WTC11 (cell line): ENCODE measurements at regions not wholly inside any gene's neighbourhood (a gene's known extent, or its start where the extent isn't known, plus 50 kb on each side); places are given as distances from the start of the nearest gene placed in this dataset.

Experiments used
- ATAC-seq: fragments of 200-7000 bp; cut with Tn5 transposase; 2 replicates; pipeline ENCODE4 v1.10.0; 2021; ENCODE audit warnings: mild to moderate bottlenecking, moderate library complexity
- CTCF ChIA-PET: fragments of 300-600 bp; sonication (Branson Sonifier 250); formaldehyde crosslinking; loops from one replicate; lab custom pipeline; 2021; ENCODE audit warnings: antibody characterized with exemption; lab: Charles Lee
- POLR2A ChIA-PET: fragments of 350-600 bp; sonication (Branson Sonifier 250); formaldehyde crosslinking; loops from one replicate; lab custom pipeline; 2021; ENCODE audit warnings: antibody characterized with exemption; lab: Charles Lee
- DNase-seq: peaks from one replicate; pipeline ENCODE4 v3.0.0; 2021; ENCODE audit warnings: low spot score
- H3K27ac Mint-ChIP-seq: 2 replicates; pipeline ENCODE4 v1.8.0; 2021; ENCODE audit warnings: mixed read lengths
- H3K27me3 Mint-ChIP-seq: 2 replicates; pipeline ENCODE4 v1.8.0; 2021; ENCODE audit warnings: low read depth, mild to moderate bottlenecking, moderate library complexity, mixed read lengths
- H3K36me3 Mint-ChIP-seq: 2 replicates; pipeline ENCODE4 v1.8.0; 2021; ENCODE audit warnings: mixed read lengths
- H3K4me1 Mint-ChIP-seq: 2 replicates; pipeline ENCODE4 v1.8.0; 2022; ENCODE audit warnings: mixed read lengths
- H3K4me3 Mint-ChIP-seq: 2 replicates; pipeline ENCODE4 v1.8.0; 2021; ENCODE audit warnings: mild to moderate bottlenecking, moderate library complexity, mixed read lengths
- H3K9me3 Mint-ChIP-seq: 2 replicates; pipeline ENCODE4 v1.8.0; 2021; ENCODE audit warnings: mixed read lengths
- ELF4 ChIP-seq: sonication (generic); formaldehyde crosslinking; IDR thresholded peaks from 2 replicates; pipeline ENCODE4 v1.8.1; 2022; ENCODE audit warnings: low read depth, mild to moderate bottlenecking, moderate library complexity, missing genetic modification reagents
- EMX1 ChIP-seq: fragments of 250-450 bp; sonication (Bioruptor Pico); IDR thresholded peaks from 2 replicates; pipeline ENCODE4 v1.8.0; 2021; ENCODE audit warnings: mild to moderate bottlenecking
- FOXJ3 ChIP-seq: sonication (generic); formaldehyde crosslinking; IDR thresholded peaks from 2 replicates; pipeline ENCODE4 v1.9.0; 2021; ENCODE audit warnings: missing genetic modification reagents, mild to moderate bottlenecking, borderline replicate concordance
- IRF2 ChIP-seq: sonication (generic); formaldehyde crosslinking; IDR thresholded peaks from 2 replicates; pipeline ENCODE4 v1.8.0; 2022; ENCODE audit warnings: low read depth, missing genetic modification reagents, borderline replicate concordance
- OVOL2 ChIP-seq: fragments of 250-450 bp; sonication (Bioruptor Pico); IDR thresholded peaks from 2 replicates; pipeline ENCODE4 v1.9.0; 2021; ENCODE audit warnings: mild to moderate bottlenecking, borderline replicate concordance
- RORB ChIP-seq: fragments of 250-450 bp; sonication (Bioruptor Pico); IDR thresholded peaks from 2 replicates; pipeline ENCODE4 v1.9.0; 2021; ENCODE audit warnings: mild to moderate bottlenecking
- ZNF219 ChIP-seq: sonication (generic); formaldehyde crosslinking; IDR thresholded peaks from 2 replicates; pipeline ENCODE4 v1.8.0; 2023; ENCODE audit warnings: missing genetic modification reagents, mild to moderate bottlenecking, borderline replicate concordance
- TF ChIP-seq, protein P1 (sequence below): sonication (generic); formaldehyde crosslinking; IDR thresholded peaks from 2 replicates; pipeline ENCODE4 v1.8.0; 2023; ENCODE audit warnings: missing genetic modification reagents
- TF ChIP-seq, protein P2 (sequence below): fragments of 250-450 bp; sonication (Bioruptor Pico); conservative IDR thresholded peaks from 2 replicates; pipeline ENCODE4 v1.9.0; 2021; ENCODE audit warnings: mild to moderate bottlenecking
- TF ChIP-seq, protein P3 (sequence below): sonication (generic); formaldehyde crosslinking; IDR thresholded peaks from 2 replicates; pipeline ENCODE4 v1.8.0; 2023; ENCODE audit warnings: missing genetic modification reagents, mild to moderate bottlenecking, borderline replicate concordance
- TF ChIP-seq, protein P4 (sequence below): fragments of 250-450 bp; sonication (Bioruptor Pico); IDR thresholded peaks from 2 replicates; pipeline ENCODE4 v1.9.0; 2021; ENCODE audit warnings: mild to moderate bottlenecking, borderline replicate concordance
- TF ChIP-seq, protein P5 (sequence below): sonication (generic); formaldehyde crosslinking; IDR thresholded peaks from 2 replicates; pipeline ENCODE4 v1.8.0; 2022; ENCODE audit warnings: mild to moderate bottlenecking, missing genetic modification reagents
- TF ChIP-seq, protein P6 (sequence below): sonication (generic); formaldehyde crosslinking; IDR thresholded peaks from 2 replicates; pipeline ENCODE4 v1.8.0; 2022; ENCODE audit warnings: missing genetic modification reagents

DNA sequence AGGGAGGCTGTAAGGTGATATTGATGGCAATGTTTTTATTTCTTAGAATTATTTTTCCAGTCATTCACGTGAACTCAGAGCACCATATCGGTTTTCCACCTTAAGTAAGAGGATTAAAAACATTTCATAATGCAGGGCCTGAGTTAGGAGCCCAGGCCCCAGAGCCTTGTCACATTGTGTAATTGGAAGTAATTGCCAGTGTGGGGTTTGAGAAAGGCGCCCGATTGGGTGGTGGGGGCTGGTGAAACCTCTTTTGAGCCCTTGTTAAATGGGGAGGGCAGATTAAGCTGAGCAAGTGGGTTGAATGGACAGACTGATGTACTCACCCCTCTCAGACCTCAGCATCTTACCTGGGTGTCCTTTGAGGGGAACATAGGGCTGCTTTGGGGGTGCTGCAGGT, 116.7 kb upstream of the PITX1 start:
- no peak overlapping the region for H3K4me3 Mint-ChIP-seq
- TF ChIP-seq, protein P1, sequence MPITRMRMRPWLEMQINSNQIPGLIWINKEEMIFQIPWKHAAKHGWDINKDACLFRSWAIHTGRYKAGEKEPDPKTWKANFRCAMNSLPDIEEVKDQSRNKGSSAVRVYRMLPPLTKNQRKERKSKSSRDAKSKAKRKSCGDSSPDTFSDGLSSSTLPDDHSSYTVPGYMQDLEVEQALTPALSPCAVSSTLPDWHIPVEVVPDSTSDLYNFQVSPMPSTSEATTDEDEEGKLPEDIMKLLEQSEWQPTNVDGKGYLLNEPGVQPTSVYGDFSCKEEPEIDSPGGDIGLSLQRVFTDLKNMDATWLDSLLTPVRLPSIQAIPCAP (CRISPR knock-in tag) = no peak
- TF ChIP-seq, protein P2, sequence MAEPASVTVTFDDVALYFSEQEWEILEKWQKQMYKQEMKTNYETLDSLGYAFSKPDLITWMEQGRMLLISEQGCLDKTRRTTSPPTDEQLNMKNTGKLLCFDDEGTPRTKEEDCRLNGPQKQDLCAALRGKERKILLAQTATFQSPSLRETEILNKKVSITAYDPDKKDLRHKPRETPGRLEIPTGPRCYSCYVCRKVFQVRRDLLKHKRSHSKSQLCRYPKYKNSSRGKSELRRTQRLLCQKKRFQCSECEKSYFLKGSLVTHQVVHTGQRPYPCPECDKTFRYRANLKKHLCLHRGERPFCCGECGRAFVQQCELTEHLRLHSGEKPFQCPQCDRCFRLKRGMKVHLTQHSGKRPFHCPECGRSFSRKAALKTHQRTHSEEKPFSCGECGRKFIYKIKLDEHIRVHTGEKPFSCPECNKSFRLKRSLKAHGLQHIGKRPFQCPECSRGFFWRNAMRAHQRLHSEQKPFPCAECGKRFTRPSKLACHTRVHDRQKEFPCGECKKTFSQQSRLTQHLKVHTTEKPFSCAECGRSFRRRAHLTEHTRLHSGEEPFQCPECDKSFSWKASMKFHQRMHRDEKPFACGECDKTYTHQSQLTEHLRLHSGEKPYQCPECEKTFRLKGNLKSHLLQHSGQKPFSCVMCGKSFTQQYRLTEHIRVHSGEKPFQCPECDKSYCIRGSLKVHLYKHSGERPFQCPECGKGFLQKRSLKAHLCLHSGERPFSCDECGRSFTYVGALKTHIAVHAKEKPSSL = no peak
- TF ChIP-seq, protein P3, sequence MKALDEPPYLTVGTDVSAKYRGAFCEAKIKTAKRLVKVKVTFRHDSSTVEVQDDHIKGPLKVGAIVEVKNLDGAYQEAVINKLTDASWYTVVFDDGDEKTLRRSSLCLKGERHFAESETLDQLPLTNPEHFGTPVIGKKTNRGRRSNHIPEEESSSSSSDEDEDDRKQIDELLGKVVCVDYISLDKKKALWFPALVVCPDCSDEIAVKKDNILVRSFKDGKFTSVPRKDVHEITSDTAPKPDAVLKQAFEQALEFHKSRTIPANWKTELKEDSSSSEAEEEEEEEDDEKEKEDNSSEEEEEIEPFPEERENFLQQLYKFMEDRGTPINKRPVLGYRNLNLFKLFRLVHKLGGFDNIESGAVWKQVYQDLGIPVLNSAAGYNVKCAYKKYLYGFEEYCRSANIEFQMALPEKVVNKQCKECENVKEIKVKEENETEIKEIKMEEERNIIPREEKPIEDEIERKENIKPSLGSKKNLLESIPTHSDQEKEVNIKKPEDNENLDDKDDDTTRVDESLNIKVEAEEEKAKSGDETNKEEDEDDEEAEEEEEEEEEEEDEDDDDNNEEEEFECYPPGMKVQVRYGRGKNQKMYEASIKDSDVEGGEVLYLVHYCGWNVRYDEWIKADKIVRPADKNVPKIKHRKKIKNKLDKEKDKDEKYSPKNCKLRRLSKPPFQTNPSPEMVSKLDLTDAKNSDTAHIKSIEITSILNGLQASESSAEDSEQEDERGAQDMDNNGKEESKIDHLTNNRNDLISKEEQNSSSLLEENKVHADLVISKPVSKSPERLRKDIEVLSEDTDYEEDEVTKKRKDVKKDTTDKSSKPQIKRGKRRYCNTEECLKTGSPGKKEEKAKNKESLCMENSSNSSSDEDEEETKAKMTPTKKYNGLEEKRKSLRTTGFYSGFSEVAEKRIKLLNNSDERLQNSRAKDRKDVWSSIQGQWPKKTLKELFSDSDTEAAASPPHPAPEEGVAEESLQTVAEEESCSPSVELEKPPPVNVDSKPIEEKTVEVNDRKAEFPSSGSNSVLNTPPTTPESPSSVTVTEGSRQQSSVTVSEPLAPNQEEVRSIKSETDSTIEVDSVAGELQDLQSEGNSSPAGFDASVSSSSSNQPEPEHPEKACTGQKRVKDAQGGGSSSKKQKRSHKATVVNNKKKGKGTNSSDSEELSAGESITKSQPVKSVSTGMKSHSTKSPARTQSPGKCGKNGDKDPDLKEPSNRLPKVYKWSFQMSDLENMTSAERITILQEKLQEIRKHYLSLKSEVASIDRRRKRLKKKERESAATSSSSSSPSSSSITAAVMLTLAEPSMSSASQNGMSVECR (CRISPR knock-in tag) = no peak
- TF ChIP-seq ZNF219 (CRISPR knock-in tag) (no peak), IRF2 (CRISPR knock-in tag) (no peak), ELF4 (CRISPR knock-in tag) (no peak), OVOL2 (no peak), EMX1 (CRISPR knock-in tag) (no peak), RORB (CRISPR knock-in tag) (no peak), FOXJ3 (CRISPR knock-in tag) (no peak)
- TF ChIP-seq, protein P4, sequence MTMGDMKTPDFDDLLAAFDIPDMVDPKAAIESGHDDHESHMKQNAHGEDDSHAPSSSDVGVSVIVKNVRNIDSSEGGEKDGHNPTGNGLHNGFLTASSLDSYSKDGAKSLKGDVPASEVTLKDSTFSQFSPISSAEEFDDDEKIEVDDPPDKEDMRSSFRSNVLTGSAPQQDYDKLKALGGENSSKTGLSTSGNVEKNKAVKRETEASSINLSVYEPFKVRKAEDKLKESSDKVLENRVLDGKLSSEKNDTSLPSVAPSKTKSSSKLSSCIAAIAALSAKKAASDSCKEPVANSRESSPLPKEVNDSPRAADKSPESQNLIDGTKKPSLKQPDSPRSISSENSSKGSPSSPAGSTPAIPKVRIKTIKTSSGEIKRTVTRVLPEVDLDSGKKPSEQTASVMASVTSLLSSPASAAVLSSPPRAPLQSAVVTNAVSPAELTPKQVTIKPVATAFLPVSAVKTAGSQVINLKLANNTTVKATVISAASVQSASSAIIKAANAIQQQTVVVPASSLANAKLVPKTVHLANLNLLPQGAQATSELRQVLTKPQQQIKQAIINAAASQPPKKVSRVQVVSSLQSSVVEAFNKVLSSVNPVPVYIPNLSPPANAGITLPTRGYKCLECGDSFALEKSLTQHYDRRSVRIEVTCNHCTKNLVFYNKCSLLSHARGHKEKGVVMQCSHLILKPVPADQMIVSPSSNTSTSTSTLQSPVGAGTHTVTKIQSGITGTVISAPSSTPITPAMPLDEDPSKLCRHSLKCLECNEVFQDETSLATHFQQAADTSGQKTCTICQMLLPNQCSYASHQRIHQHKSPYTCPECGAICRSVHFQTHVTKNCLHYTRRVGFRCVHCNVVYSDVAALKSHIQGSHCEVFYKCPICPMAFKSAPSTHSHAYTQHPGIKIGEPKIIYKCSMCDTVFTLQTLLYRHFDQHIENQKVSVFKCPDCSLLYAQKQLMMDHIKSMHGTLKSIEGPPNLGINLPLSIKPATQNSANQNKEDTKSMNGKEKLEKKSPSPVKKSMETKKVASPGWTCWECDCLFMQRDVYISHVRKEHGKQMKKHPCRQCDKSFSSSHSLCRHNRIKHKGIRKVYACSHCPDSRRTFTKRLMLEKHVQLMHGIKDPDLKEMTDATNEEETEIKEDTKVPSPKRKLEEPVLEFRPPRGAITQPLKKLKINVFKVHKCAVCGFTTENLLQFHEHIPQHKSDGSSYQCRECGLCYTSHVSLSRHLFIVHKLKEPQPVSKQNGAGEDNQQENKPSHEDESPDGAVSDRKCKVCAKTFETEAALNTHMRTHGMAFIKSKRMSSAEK (CRISPR knock-in tag) = no peak
- TF ChIP-seq, protein P5, sequence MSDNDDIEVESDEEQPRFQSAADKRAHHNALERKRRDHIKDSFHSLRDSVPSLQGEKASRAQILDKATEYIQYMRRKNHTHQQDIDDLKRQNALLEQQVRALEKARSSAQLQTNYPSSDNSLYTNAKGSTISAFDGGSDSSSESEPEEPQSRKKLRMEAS (CRISPR knock-in tag) = no peak
- TF ChIP-seq, protein P6, sequence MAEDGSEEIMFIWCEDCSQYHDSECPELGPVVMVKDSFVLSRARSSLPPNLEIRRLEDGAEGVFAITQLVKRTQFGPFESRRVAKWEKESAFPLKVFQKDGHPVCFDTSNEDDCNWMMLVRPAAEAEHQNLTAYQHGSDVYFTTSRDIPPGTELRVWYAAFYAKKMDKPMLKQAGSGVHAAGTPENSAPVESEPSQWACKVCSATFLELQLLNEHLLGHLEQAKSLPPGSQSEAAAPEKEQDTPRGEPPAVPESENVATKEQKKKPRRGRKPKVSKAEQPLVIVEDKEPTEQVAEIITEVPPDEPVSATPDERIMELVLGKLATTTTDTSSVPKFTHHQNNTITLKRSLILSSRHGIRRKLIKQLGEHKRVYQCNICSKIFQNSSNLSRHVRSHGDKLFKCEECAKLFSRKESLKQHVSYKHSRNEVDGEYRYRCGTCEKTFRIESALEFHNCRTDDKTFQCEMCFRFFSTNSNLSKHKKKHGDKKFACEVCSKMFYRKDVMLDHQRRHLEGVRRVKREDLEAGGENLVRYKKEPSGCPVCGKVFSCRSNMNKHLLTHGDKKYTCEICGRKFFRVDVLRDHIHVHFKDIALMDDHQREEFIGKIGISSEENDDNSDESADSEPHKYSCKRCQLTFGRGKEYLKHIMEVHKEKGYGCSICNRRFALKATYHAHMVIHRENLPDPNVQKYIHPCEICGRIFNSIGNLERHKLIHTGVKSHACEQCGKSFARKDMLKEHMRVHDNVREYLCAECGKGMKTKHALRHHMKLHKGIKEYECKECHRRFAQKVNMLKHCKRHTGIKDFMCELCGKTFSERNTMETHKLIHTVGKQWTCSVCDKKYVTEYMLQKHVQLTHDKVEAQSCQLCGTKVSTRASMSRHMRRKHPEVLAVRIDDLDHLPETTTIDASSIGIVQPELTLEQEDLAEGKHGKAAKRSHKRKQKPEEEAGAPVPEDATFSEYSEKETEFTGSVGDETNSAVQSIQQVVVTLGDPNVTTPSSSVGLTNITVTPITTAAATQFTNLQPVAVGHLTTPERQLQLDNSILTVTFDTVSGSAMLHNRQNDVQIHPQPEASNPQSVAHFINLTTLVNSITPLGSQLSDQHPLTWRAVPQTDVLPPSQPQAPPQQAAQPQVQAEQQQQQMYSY (CRISPR knock-in tag) = no peak

More for the DNA sequence above, 116.7 kb upstream of the PITX1 start:
- Mint-ChIP-seq H3K27ac (no peak overlapping the region), H3K9me3 (peaks cover 18% of the 10 kb centered on the region), H3K36me3 (peaks cover 6% of the 10 kb centered on the region), H3K27me3 (no peaks in the 10 kb centered on the region; the same call in 1 of the 2 replicates), H3K4me1 (no peaks in the 10 kb centered on the region)
- CTCF ChIA-PET = no interaction called here
- ATAC-seq = no peak
- POLR2A ChIA-PET = no interaction called here
- DNase-seq = no peak
